Left cardiac atrium (tissue), 4 donors: ENCODE measurements at regions not wholly inside any gene's neighbourhood (a gene's known extent, or its start where the extent isn't known, plus 50 kb on each side); places are given as distances from the start of the nearest gene placed in this dataset.

Source experiments
- ATAC-seq, 2 donors: fragments of 200-7000 bp; cut with Tn5 transposase; one replicate each; pipeline ENCODE4 v1.9.1; 2020; ENCODE audit warnings: mild to moderate bottlenecking in 2 of 2, moderate library complexity in 2 of 2
- DNase-seq: peaks from one replicate; pipeline ENCODE4 v3.0.0-alpha.2; 2020
- intact Hi-C, 2 donors: fragments of 100-400 bp; cut with DNase I; formaldehyde crosslinking; loops; one replicate each; pipeline versions ENCODE4 v1.14.1 to v1.15.1; 2022 to 2023
- donor health status: DM: no; HTN: yes; CAD: no.
- donor health status: DM: no; HTN: yes; CAD: no; lungs with severe emphysema.
- donor health status: DM: yes; HTN: yes; CAD: no.
- donor health status: Dilated cardiomyopathy.

- DNase-seq (no peak), ATAC-seq (no peak)
- intact Hi-C loops: no loop called here
Measured at GRCh38 chr1:157893686-157894085, 52.1 kb upstream of the CD5L start.

- no peak for DNase-seq
- ATAC-seq: no peak
- intact Hi-C loops: no loop called here
Measured at GRCh38 chr1:157894613-157895165, 53.1 kb upstream of the CD5L start.

GRCh38 chr1:157910270-157910669, 68.7 kb upstream of the CD5L start:
- ATAC-seq (no peak), DNase-seq (no peak)
- intact Hi-C loops: no loop called here

GRCh38 chr1:157915859-157916258, 74.3 kb upstream of the CD5L start:
- peak; percentile 32 to 88 for ATAC-seq
- intact Hi-C loops: no loop called here
- no peak for DNase-seq

GRCh38 chr1:157916887-157917570, 75.4 kb upstream of the CD5L start:
- intact Hi-C loops: no loop called here
- ATAC-seq (peak; percentile 71 to 80), DNase-seq (no peak)

- intact Hi-C loops: no loop called here
- no peak for ATAC-seq
- no peak for DNase-seq
Measured at GRCh38 chr1:157920748-157921147, 72.7 kb upstream of the KIRREL1 start.

GRCh38 chr1:157925419-157926166, 67.9 kb upstream of the KIRREL1 start:
- ATAC-seq (no peak), DNase-seq (no peak)
- intact Hi-C loops: no loop called here

GRCh38 chr1:157932069-157932468, 61.4 kb upstream of the KIRREL1 start:
- intact Hi-C loops: no loop called here
- DNase-seq (no peak), ATAC-seq (no peak)

GRCh38 chr1:157937744-157938143, 55.7 kb upstream of the KIRREL1 start:
- DNase-seq (no peak), ATAC-seq (no peak)
- intact Hi-C loops: no loop called here

GRCh38 chr1:157941939-157942338, 51.5 kb upstream of the KIRREL1 start:
- intact Hi-C loops: no loop called here
- DNase-seq (no peak), ATAC-seq (peak in 1 of 2 donors; percentile 57)
